ENCODE measurements at regions not wholly inside any gene's neighbourhood (a gene's known extent, or its start where the extent isn't known, plus 50 kb on each side); places are given as distances from the start of the nearest gene placed in this dataset.
"Not testable (repeated sequence)": the region's sequence is repeated elsewhere in the genome, so short reads cannot be mapped to it uniquely, and the experiment has no call there.

DNA sequence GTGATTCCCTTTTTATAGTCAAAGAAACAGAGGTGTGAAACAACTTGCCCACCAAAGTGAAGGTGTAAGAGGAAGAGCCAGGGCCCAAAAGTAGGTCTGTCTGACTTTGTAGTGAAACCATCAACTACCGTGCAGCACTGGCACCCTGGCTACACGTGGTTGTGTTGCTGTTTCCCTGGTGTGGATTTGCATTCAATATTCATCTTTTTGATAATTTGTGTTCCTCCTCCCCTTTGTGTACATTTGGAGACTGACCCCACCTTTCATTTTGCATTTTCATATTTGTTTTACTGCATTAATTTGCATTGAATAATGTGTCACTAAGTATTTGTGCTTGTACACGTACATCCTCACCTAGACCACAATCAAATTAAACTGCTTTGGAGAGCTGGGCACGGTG is 873.8 kb upstream of the WWC1 start:
- no peak for TF ChIP-seq CTCF (IDR thresholded peaks at IDR 0.05)
- no peak for TF ChIP-seq ZFX (IDR thresholded peaks at IDR 0.05; ENCODE audit: borderline replicate concordance)
- H3K27ac ChIP-seq: no peak overlapping the region

DNA sequence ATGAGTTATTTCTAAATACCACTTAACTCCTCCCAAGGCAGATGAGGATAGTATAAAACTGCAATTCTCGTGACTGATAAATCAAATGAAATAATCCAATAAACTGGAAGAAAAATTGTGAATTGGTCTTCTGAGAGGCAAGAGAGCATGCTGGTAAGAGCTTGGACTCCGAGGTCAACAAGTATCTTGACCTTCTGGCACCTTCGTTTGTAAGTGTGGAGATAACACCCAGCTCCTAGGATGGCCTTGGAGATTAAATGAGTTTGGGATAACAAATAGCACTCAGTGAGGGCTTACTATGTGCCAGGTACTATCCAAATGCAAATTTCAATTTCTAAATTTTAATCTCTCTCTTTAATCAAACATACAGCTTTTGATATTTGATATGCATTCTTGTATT is 866.3 kb upstream of the WWC1 start:
- no peak overlapping the region for H3K27ac ChIP-seq
- no peak for TF ChIP-seq ZFX (IDR thresholded peaks at IDR 0.05; ENCODE audit: borderline replicate concordance)
- TF ChIP-seq CTCF (IDR thresholded peaks at IDR 0.05): no peak

GRCh38 chr5:167426501-167426900 is 864.9 kb upstream of the WWC1 start:
- H3K27ac ChIP-seq: no peak overlapping the region
- TF ChIP-seq CTCF (IDR thresholded peaks at IDR 0.05) (no peak), ZFX (IDR thresholded peaks at IDR 0.05; ENCODE audit: borderline replicate concordance) (no peak)

GRCh38 chr5:167427641-167428040 is 863.8 kb upstream of the WWC1 start:
- H3K27ac ChIP-seq: not testable (repeated sequence)

DNA sequence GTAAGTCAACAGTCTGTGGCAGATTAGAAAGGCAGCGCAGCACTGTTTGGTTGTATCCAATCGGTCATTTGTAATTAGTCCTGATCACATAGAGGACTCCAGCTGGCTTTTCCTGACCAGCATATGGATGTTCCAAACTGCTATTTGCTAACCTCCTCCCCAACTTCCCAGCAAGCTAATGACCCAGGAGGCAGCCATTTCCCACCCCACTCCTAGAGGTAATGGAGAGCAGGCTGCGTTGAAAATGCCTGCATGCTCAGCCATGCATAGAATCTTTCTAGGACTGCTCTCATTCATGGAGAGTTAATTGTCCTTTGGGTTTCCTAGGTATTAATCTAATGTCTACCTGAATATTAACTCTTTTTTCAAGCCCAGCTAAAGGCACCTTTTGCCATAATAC is 850.6 kb upstream of the WWC1 start:
- H3K27ac ChIP-seq: no peak overlapping the region
- no peak for TF ChIP-seq CTCF (IDR thresholded peaks at IDR 0.05)

DNA sequence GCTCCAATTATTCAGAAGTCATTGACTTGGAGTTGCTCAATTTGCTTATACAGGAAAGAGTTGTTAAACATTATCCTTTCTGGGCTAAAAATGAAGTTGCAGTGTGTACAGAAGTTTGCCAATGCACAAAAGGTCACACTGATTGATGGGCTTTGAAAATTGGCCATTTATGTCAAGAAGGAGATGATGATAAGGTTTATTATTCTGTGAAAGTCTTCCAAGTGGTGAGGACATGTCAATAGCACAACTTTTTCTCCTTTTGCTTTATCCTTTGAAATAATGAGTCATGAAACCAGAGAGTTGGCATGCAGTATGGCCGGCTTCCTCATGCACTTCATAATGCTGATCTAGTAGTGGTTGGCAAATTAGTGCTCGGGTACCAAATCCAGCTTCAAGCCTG is 848.5 kb upstream of the WWC1 start:
- H3K27ac ChIP-seq: no peak overlapping the region
- TF ChIP-seq ZFX (IDR thresholded peaks at IDR 0.05; ENCODE audit: borderline replicate concordance) (no peak), CTCF (IDR thresholded peaks at IDR 0.05) (no peak)

GRCh38 chr5:167447466-167448375 is 843.7 kb upstream of the WWC1 start:
- TF ChIP-seq ZFX (IDR thresholded peaks at IDR 0.05; ENCODE audit: borderline replicate concordance): no peak
- H3K27ac ChIP-seq: no peak overlapping the region

DNA sequence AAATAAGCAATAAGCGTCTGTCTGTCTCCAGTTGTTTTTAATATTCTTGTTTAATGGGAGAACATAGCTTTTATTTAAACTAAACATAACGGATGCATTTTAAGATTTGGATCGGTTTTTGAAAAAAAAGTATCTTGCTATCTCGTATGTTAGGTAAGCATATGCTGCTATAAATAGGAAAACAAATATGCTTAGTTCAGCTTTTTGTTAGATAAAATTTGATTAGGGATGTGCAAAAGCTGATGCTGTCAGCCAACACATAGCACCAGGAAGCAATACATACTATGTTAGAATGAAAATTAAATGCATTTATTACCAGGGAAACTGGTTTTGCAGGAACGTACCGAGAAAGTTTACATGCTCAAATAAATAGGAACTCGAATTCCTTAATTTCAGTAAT is 843.1 kb upstream of the WWC1 start:
- TF ChIP-seq CTCF (IDR thresholded peaks at IDR 0.05) (no peak), ZFX (IDR thresholded peaks at IDR 0.05; ENCODE audit: borderline replicate concordance) (no peak)

More for the DNA sequence above, 843.1 kb upstream of the WWC1 start:
- no peak overlapping the region for H3K27ac ChIP-seq
